SHP77 (cell line): ENCODE measurements at regions not wholly inside any gene's neighbourhood (a gene's known extent, or its start where the extent isn't known, plus 50 kb on each side); places are given as distances from the start of the nearest gene placed in this dataset.

Experiments used
- DNase-seq, 2 experiments: peaks; one replicate each; lab custom pipeline; 2025; lab: John Stamatoyannopoulos, UW

DNA sequence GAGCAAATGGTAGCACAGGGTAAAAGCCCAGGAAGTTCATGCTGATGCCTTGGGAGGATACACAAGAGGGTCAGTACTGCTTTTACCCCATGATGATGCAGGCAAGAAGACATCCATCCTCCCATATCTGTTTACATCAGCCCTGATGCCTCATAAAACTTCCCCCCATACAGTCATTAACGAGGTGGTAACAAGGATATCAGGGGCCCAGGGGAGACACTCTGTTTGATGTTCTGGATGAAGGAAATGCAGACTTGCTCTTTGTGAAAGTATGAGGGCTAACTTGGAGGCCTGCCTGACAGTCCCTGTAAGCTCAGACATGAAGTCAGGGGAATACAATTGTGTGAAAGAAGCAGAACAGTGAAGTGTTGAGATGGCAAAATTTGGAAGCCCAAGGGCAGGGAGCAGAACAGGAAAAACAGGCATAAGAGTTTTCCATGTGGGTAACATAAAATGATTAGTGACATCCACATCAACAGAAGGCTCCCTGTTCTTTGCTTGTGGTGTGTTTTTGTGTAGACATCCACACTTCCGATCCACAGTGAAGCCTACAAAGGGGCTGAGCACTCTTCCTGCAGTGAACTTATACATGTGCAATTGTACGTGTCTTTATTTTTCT, 813.4 kb downstream of the MAFB start:
- DNase-seq = no peak

GRCh38 chr20:39874049-39874893, 814.8 kb downstream of the MAFB start:
- DNase-seq = peak; percentile 59 to 77

DNA sequence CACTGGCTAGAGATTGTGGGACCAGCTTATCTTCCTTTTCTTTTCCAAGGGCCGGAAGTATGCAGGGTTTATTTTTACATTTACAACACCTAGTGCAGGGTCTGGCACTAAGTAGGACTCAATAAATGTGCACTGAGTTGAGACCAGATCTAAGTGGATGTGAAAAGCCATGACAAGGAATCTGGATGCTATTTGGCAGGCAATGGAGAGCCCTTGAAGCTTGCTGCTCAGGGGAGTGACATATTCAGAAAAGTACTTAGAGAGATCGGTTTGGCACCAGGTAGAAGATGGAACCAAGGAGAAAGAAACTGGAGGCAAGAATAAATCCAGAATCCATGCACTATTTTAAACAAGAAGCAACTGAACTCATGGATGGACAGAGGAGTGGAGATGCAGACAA, 815.8 kb downstream of the MAFB start:
- no peak for DNase-seq

- no peak for DNase-seq
Observed at GRCh38 chr20:39871013-39871412, 818.0 kb downstream of the MAFB start.

GRCh38 chr20:39865446-39865845, 823.6 kb downstream of the MAFB start:
- no peak for DNase-seq

- no peak for DNase-seq
Observed at GRCh38 chr20:39862470-39862891, 826.6 kb downstream of the MAFB start.

GRCh38 chr20:39861381-39861780, 827.7 kb downstream of the MAFB start:
- peak; percentile 14 to 31 for DNase-seq

DNA sequence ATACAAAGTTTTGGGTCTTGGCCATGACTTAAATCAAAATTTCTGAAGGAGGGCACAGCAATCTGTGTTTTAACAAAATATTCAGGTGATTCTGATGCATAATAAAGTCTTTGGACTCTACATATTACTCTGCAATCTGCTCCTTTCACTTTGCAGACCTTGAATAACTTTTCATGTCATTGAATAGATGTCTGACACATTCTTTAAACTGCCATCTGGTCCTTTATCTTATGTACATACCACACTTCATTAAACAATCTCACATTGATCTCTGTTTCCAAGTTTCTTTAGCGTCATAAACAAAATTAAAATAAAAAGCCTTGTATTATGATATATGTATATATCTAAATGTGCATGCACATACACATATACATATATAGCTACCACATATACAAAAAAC, 831.2 kb downstream of the MAFB start:
- DNase-seq = no peak

- no peak for DNase-seq
Observed at GRCh38 chr20:39857187-39857586, 831.8 kb downstream of the MAFB start.

DNA sequence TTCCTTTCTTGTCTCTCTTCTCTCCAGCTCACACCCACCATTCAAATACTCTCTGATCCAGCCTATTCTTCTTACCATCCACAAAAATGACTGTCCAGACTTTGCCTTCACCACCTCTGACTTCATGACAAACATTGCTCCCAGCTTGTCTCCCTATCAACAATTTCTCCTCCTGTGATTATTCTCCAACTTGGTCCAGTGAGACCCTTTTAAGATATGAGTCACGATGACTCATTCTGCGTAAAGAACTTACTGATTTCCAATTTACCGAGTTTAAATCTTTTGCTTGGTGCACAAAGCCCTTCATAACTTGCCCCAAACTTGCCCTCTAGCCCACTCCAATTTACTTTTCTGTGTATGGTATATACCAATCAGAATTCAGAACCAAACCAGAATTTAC, 833.2 kb downstream of the MAFB start:
- no peak for DNase-seq

DNA sequence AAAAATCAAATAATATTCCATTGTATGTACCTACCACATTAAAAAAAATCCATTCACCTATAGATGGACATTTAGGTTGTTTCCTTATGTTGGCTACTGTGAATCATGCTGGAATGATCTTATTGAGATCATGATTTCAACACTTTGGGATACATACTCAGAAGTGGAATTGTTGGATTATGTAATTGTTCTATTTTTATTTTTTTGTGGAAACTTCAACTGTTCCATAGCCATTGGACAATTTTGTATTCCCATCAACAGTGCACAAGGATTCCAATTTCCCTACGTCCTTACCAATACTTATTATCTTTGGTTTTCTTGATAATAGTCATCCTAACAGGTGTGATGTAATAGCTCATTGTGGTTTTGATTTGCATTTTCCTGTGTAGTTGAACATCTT, 834.0 kb downstream of the MAFB start:
- no peak for DNase-seq

GRCh38 chr20:39853636-39854035, 835.4 kb downstream of the MAFB start:
- DNase-seq = no peak

DNA sequence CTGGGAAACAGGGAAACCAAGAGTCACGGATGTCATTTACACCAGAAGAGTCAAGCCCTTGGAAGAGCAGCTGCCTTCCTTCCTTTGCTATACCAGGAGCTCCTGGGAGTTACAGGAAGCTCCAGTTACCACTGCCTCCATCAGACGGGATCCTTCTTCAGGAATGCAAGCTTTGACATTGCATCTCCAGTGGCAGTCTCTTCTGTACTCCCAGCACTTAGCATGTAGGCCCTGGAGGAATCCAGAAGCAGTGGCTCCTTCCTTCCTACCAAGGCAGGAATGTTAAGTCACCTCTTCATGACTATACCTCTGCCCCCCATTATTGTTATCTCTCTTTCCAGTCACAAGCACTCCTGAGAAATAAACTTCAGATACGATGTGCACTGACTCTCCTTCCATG, 836.0 kb downstream of the MAFB start:
- DNase-seq = no peak

GRCh38 chr20:39851459-39851858, 837.6 kb downstream of the MAFB start:
- DNase-seq = no peak

GRCh38 chr20:39850821-39851330, 838.2 kb downstream of the MAFB start:
- DNase-seq = no peak

GRCh38 chr20:39850246-39850645, 838.8 kb downstream of the MAFB start:
- DNase-seq = no peak

DNA sequence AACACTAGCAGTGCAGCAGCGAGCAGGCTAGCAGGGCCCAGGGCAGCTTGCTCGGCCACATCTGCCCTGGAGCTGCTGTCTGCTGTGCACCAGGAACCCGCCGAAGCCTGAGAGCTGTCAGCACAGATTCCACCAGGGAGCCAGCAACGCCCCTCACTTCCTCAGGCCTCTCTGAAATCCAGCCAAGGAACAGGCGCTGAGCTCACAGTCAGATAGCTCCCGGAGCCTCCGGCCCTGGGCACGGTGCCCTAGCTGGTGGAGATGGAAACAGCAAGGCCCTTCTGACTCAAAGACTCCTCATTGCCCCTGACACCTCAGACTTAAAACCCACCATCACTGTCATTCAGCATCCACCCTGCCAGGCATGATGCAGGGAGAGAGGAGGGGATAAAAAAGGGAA, 839.4 kb downstream of the MAFB start:
- DNase-seq = no peak

- no peak for DNase-seq
Observed at GRCh38 chr20:39849171-39849570, 839.9 kb downstream of the MAFB start.

- peak in 1 of 2 experiments; percentile 4 for DNase-seq
Observed at GRCh38 chr20:39839399-39840119, 849.5 kb downstream of the MAFB start.

- DNase-seq = no peak
Observed at GRCh38 chr20:39837561-39837960, 851.5 kb downstream of the MAFB start.

- no peak for DNase-seq
Observed at GRCh38 chr20:39835130-39835842, 853.8 kb downstream of the MAFB start.

GRCh38 chr20:39830903-39831302, 858.1 kb downstream of the MAFB start:
- no peak for DNase-seq
